ENCODE measurements at regions not wholly inside any gene's neighbourhood (a gene's known extent, or its start where the extent isn't known, plus 50 kb on each side); places are given as distances from the start of the nearest gene placed in this dataset.

GRCh38 chr4:179894066-179894778 lies 2349.0 kb upstream of the TENM3 start:
- WGBS (ENCODE audit: insufficient coverage) = no CpG with 5 or more reads among the region's 3 CpGs
- H3K9me3 ChIP-seq = no peaks in the 10 kb centered on the region
- no peaks in the 10 kb centered on the region for H3K4me1 ChIP-seq (ENCODE audit: control insufficient read depth in 1 of 2, extremely low read depth in 1 of 2, insufficient read depth in 2 of 2, low read length in 2 of 2)
- H3K9me3 Mint-ChIP-seq = peaks cover 2 to 31% (median 13%) of the 10 kb centered on the region in 3 donors
- POLR2A ChIA-PET = no interaction called here
- H3K27me3 Mint-ChIP-seq = no peaks in the 10 kb centered on the region
- H3K27ac ChIP-seq (ENCODE audit: low read length) = no peak overlapping the region
- no peak overlapping the region for H3K27ac Mint-ChIP-seq
- CTCF ChIA-PET = interaction anchor here in 1 of 2 donors (0.6 kb wide), 1 partner anchor 46 kb away, joined by 3 read pairs; no protein-coding TSS in a partner anchor
- H3K36me3 Mint-ChIP-seq = no peaks in the 10 kb centered on the region
- H3K36me3 ChIP-seq (ENCODE audit: control insufficient read depth in 2 of 2, extremely low read depth in 1 of 2, insufficient read depth in 1 of 2, low read length in 1 of 2) = no peaks in the 10 kb centered on the region
- ATAC-seq (replicated peaks in 1 of 4) = no peak
- no peak overlapping the region for H3K4me3 Mint-ChIP-seq
- no peaks in the 10 kb centered on the region for H3K27me3 ChIP-seq (replicated peaks in 1 of 2; ENCODE audit: control insufficient read depth in 2 of 2, extremely low read depth in 1 of 2, insufficient read depth in 2 of 2, low read length in 1 of 2)
- no peak overlapping the region for H3K4me3 ChIP-seq (ENCODE audit: control insufficient read depth in 1 of 2, extremely low read depth in 1 of 2, low read length in 1 of 2)
- DNase-seq = no peak
- no peaks in the 10 kb centered on the region for H3K4me1 Mint-ChIP-seq

GRCh38 chr4:179919587-179919986 lies 2323.6 kb upstream of the TENM3 start:
- no peaks in the 10 kb centered on the region for H3K36me3 ChIP-seq (ENCODE audit: control insufficient read depth in 2 of 2, extremely low read depth in 1 of 2, insufficient read depth in 1 of 2, low read length in 1 of 2)
- CTCF ChIA-PET = no interaction called here

GRCh38 chr4:179927473-179927872 lies 2315.7 kb upstream of the TENM3 start:
- Histone ChIP-seq H3K9me3 (no peaks in the 10 kb centered on the region), H3K36me3 (ENCODE audit: control insufficient read depth in 2 of 2, extremely low read depth in 1 of 2, insufficient read depth in 1 of 2, low read length in 1 of 2) (no peaks in the 10 kb centered on the region), H3K4me3 (ENCODE audit: control insufficient read depth in 1 of 2, extremely low read depth in 1 of 2, low read length in 1 of 2) (no peak overlapping the region), H3K27ac (ENCODE audit: low read length) (no peak overlapping the region), H3K27me3 (replicated peaks in 1 of 2; ENCODE audit: control insufficient read depth in 2 of 2, extremely low read depth in 1 of 2, insufficient read depth in 2 of 2, low read length in 1 of 2) (no peaks in the 10 kb centered on the region), H3K4me1 (ENCODE audit: control insufficient read depth in 1 of 2, extremely low read depth in 1 of 2, insufficient read depth in 2 of 2, low read length in 2 of 2) (no peaks in the 10 kb centered on the region)
- no peaks in the 10 kb centered on the region for H3K4me1 Mint-ChIP-seq
- no peak overlapping the region for H3K4me3 Mint-ChIP-seq
- ChIA-PET CTCF (no interaction called here), POLR2A (no interaction called here)
- H3K27me3 Mint-ChIP-seq = no peaks in the 10 kb centered on the region
- peaks cover 8 to 16% (median 16%) of the 10 kb centered on the region in 3 donors for H3K9me3 Mint-ChIP-seq
- no peak overlapping the region for H3K27ac Mint-ChIP-seq
- no CpG with 5 or more reads among the region's 1 CpG for WGBS (ENCODE audit: insufficient coverage)
- ATAC-seq (replicated peaks in 1 of 4) (no peak), DNase-seq (no peak)
- no peaks in the 10 kb centered on the region for H3K36me3 Mint-ChIP-seq

More at GRCh38 chr4:179919587-179919986, 2323.6 kb upstream of the TENM3 start:
- Histone ChIP-seq H3K27ac (ENCODE audit: low read length) (no peak overlapping the region), H3K9me3 (no peaks in the 10 kb centered on the region), H3K4me1 (ENCODE audit: control insufficient read depth in 1 of 2, extremely low read depth in 1 of 2, insufficient read depth in 2 of 2, low read length in 2 of 2) (no peaks in the 10 kb centered on the region), H3K4me3 (ENCODE audit: control insufficient read depth in 1 of 2, extremely low read depth in 1 of 2, low read length in 1 of 2) (no peak overlapping the region), H3K27me3 (replicated peaks in 1 of 2; ENCODE audit: control insufficient read depth in 2 of 2, extremely low read depth in 1 of 2, insufficient read depth in 2 of 2, low read length in 1 of 2) (no peaks in the 10 kb centered on the region)
- Mint-ChIP-seq H3K4me3 (no peak overlapping the region), H3K27me3 (no peaks in the 10 kb centered on the region), H3K4me1 (no peaks in the 10 kb centered on the region), H3K36me3 (no peaks in the 10 kb centered on the region), H3K27ac (no peak overlapping the region), H3K9me3 (peaks cover 6 to 9% (median 7%) of the 10 kb centered on the region in 3 donors)
- POLR2A ChIA-PET = interaction anchor here in 1 of 2 donors (0.7 kb wide), 1 partner anchor 860 kb away, joined by 4 read pairs; no protein-coding TSS in a partner anchor
- ATAC-seq (replicated peaks in 1 of 4) (no peak), DNase-seq (no peak)

- no peaks in the 10 kb centered on the region for H3K4me1 Mint-ChIP-seq
- no peaks in the 10 kb centered on the region for H3K9me3 ChIP-seq
- H3K27me3 Mint-ChIP-seq = no peaks in the 10 kb centered on the region
- no peak overlapping the region for H3K27ac ChIP-seq (ENCODE audit: low read length)
- DNase-seq (no peak), ATAC-seq (replicated peaks in 1 of 4) (no peak)
- H3K36me3 Mint-ChIP-seq = no peaks in the 10 kb centered on the region
- no peaks in the 10 kb centered on the region for H3K4me1 ChIP-seq (ENCODE audit: control insufficient read depth in 1 of 2, extremely low read depth in 1 of 2, insufficient read depth in 2 of 2, low read length in 2 of 2)
- ChIA-PET POLR2A (no interaction called here), CTCF (no interaction called here)
- H3K4me3 Mint-ChIP-seq = no peak overlapping the region
- peaks cover 20 to 28% (median 20%) of the 10 kb centered on the region in 3 donors for H3K9me3 Mint-ChIP-seq
- no peak overlapping the region for H3K4me3 ChIP-seq (ENCODE audit: control insufficient read depth in 1 of 2, extremely low read depth in 1 of 2, low read length in 1 of 2)
- H3K36me3 ChIP-seq (ENCODE audit: control insufficient read depth in 2 of 2, extremely low read depth in 1 of 2, insufficient read depth in 1 of 2, low read length in 1 of 2) = no peaks in the 10 kb centered on the region
- H3K27ac Mint-ChIP-seq = no peak overlapping the region
- no peaks in the 10 kb centered on the region for H3K27me3 ChIP-seq (replicated peaks in 1 of 2; ENCODE audit: control insufficient read depth in 2 of 2, extremely low read depth in 1 of 2, insufficient read depth in 2 of 2, low read length in 1 of 2)
These were observed 2301.3 kb upstream of the TENM3 start for GRCh38 chr4:179941911-179942310.

GRCh38 chr4:179976777-179977176 lies 2266.4 kb upstream of the TENM3 start:
- H3K27ac ChIP-seq (ENCODE audit: low read length) = no peak overlapping the region
- H3K4me1 ChIP-seq (ENCODE audit: control insufficient read depth in 1 of 2, extremely low read depth in 1 of 2, insufficient read depth in 2 of 2, low read length in 2 of 2) = no peaks in the 10 kb centered on the region
- Mint-ChIP-seq H3K9me3 (peaks cover 6 to 23% (median 14%) of the 10 kb centered on the region in 3 donors), H3K36me3 (no peaks in the 10 kb centered on the region), H3K4me3 (no peak overlapping the region), H3K27me3 (no peaks in the 10 kb centered on the region), H3K4me1 (no peaks in the 10 kb centered on the region), H3K27ac (no peak overlapping the region)
- no peak overlapping the region for H3K4me3 ChIP-seq (ENCODE audit: control insufficient read depth in 1 of 2, extremely low read depth in 1 of 2, low read length in 1 of 2)
- ATAC-seq (replicated peaks in 1 of 4) = no peak
- DNase-seq = no peak
- CTCF ChIA-PET = no interaction called here
- H3K9me3 ChIP-seq = no peaks in the 10 kb centered on the region
- 88% methylated on average over 6 of the region's 7 CpGs for WGBS (ENCODE audit: insufficient coverage)
- H3K36me3 ChIP-seq (ENCODE audit: control insufficient read depth in 2 of 2, extremely low read depth in 1 of 2, insufficient read depth in 1 of 2, low read length in 1 of 2) = no peaks in the 10 kb centered on the region
- POLR2A ChIA-PET = no interaction called here
- H3K27me3 ChIP-seq (replicated peaks in 1 of 2; ENCODE audit: control insufficient read depth in 2 of 2, extremely low read depth in 1 of 2, insufficient read depth in 2 of 2, low read length in 1 of 2) = no peaks in the 10 kb centered on the region

GRCh38 chr4:179977378-179977777 lies 2265.8 kb upstream of the TENM3 start:
- CTCF ChIA-PET = no interaction called here
- Mint-ChIP-seq H3K27ac (no peak overlapping the region), H3K4me1 (no peaks in the 10 kb centered on the region)

GRCh38 chr4:179981161-179981560 lies 2262.0 kb upstream of the TENM3 start:
- Histone ChIP-seq H3K4me1 (ENCODE audit: control insufficient read depth in 1 of 2, extremely low read depth in 1 of 2, insufficient read depth in 2 of 2, low read length in 2 of 2) (no peaks in the 10 kb centered on the region), H3K36me3 (ENCODE audit: control insufficient read depth in 2 of 2, extremely low read depth in 1 of 2, insufficient read depth in 1 of 2, low read length in 1 of 2) (no peaks in the 10 kb centered on the region), H3K9me3 (no peaks in the 10 kb centered on the region), H3K4me3 (ENCODE audit: control insufficient read depth in 1 of 2, extremely low read depth in 1 of 2, low read length in 1 of 2) (no peak overlapping the region), H3K27me3 (replicated peaks in 1 of 2; ENCODE audit: control insufficient read depth in 2 of 2, extremely low read depth in 1 of 2, insufficient read depth in 2 of 2, low read length in 1 of 2) (no peaks in the 10 kb centered on the region), H3K27ac (ENCODE audit: low read length) (no peak overlapping the region)
- Mint-ChIP-seq H3K4me1 (no peaks in the 10 kb centered on the region), H3K27me3 (no peaks in the 10 kb centered on the region), H3K36me3 (no peaks in the 10 kb centered on the region), H3K9me3 (peaks cover 6 to 11% (median 7%) of the 10 kb centered on the region in 3 donors), H3K27ac (no peak overlapping the region), H3K4me3 (no peak overlapping the region)
- no peak for ATAC-seq (replicated peaks in 1 of 4)
- CTCF ChIA-PET = no interaction called here
- DNase-seq = no peak
- POLR2A ChIA-PET = no interaction called here

More at GRCh38 chr4:179977378-179977777, 2265.8 kb upstream of the TENM3 start:
- DNase-seq (no peak), ATAC-seq (replicated peaks in 1 of 4) (no peak)
- no peak overlapping the region for H3K4me3 Mint-ChIP-seq
- Histone ChIP-seq H3K4me1 (ENCODE audit: control insufficient read depth in 1 of 2, extremely low read depth in 1 of 2, insufficient read depth in 2 of 2, low read length in 2 of 2) (no peaks in the 10 kb centered on the region), H3K9me3 (no peaks in the 10 kb centered on the region), H3K36me3 (ENCODE audit: control insufficient read depth in 2 of 2, extremely low read depth in 1 of 2, insufficient read depth in 1 of 2, low read length in 1 of 2) (no peaks in the 10 kb centered on the region), H3K27ac (ENCODE audit: low read length) (no peak overlapping the region), H3K4me3 (ENCODE audit: control insufficient read depth in 1 of 2, extremely low read depth in 1 of 2, low read length in 1 of 2) (no peak overlapping the region), H3K27me3 (replicated peaks in 1 of 2; ENCODE audit: control insufficient read depth in 2 of 2, extremely low read depth in 1 of 2, insufficient read depth in 2 of 2, low read length in 1 of 2) (no peaks in the 10 kb centered on the region)
- no peaks in the 10 kb centered on the region for H3K36me3 Mint-ChIP-seq
- POLR2A ChIA-PET = no interaction called here
- peaks cover 6 to 23% (median 15%) of the 10 kb centered on the region in 3 donors for H3K9me3 Mint-ChIP-seq
- no peaks in the 10 kb centered on the region for H3K27me3 Mint-ChIP-seq
